Mucosa of stomach (tissue), 1 donor: ENCODE measurements at regions not wholly inside any gene's neighbourhood (a gene's known extent, or its start where the extent isn't known, plus 50 kb on each side); places are given as distances from the start of the nearest gene placed in this dataset.

Experiments used
- H3K27me3 ChIP-seq: one replicate; pipeline ENCODE4 v1.7.0; 2013; ENCODE audit warnings: mild to moderate bottlenecking, low read length; ENCODE audit not compliant: control insufficient read depth, insufficient read depth
- H3K36me3 ChIP-seq: one replicate; pipeline ENCODE4 v1.7.0; 2013; ENCODE audit warnings: low read length; ENCODE audit not compliant: control insufficient read depth, insufficient read depth
- H3K4me1 ChIP-seq: one replicate; pipeline ENCODE4 v1.7.0; 2013; ENCODE audit warnings: mild to moderate bottlenecking, low read length; ENCODE audit not compliant: control insufficient read depth, insufficient read depth
- H3K4me3 ChIP-seq: one replicate; pipeline ENCODE4 v1.7.0; 2013; ENCODE audit warnings: low read length
- H3K9ac ChIP-seq: one replicate; pipeline ENCODE4 v1.7.0; 2013; ENCODE audit warnings: mild to moderate bottlenecking, low read length, moderate library complexity
- H3K9me3 ChIP-seq: one replicate; pipeline ENCODE4 v1.7.0; 2013; ENCODE audit warnings: mild to moderate bottlenecking, low read length, moderate library complexity; ENCODE audit not compliant: control insufficient read depth
- donor health status: Pancreatic carcinoma.

- H3K9me3 ChIP-seq: no peaks in the 10 kb centered on the region
- peaks cover 71% of the 10 kb centered on the region for H3K4me1 ChIP-seq
- no peak overlapping the region for H3K4me3 ChIP-seq
- no peaks in the 10 kb centered on the region for H3K36me3 ChIP-seq
- no peaks in the 10 kb centered on the region for H3K27me3 ChIP-seq
- peak overlapping the region; percentile 67 for H3K9ac ChIP-seq
Observed at GRCh38 chr12:124517260-124518050, 50.0 kb downstream of the NCOR2 start.

GRCh38 chr12:124516850-124517249 is 50.6 kb downstream of the NCOR2 start:
- Histone ChIP-seq H3K36me3 (no peaks in the 10 kb centered on the region), H3K9me3 (no peaks in the 10 kb centered on the region), H3K4me1 (peaks cover 76% of the 10 kb centered on the region), H3K27me3 (no peaks in the 10 kb centered on the region), H3K4me3 (no peak overlapping the region), H3K9ac (peak overlapping the region; percentile 67)

GRCh38 chr12:124515981-124516380 is 51.4 kb downstream of the NCOR2 start:
- H3K36me3 ChIP-seq: no peaks in the 10 kb centered on the region
- H3K4me3 ChIP-seq: no peak overlapping the region
- no peaks in the 10 kb centered on the region for H3K9me3 ChIP-seq
- no peaks in the 10 kb centered on the region for H3K27me3 ChIP-seq
- H3K4me1 ChIP-seq: peaks cover 76% of the 10 kb centered on the region
- peak overlapping the region; percentile 7 for H3K9ac ChIP-seq

- no peaks in the 10 kb centered on the region for H3K27me3 ChIP-seq
- H3K4me3 ChIP-seq: no peak overlapping the region
- H3K4me1 ChIP-seq: peaks cover 76% of the 10 kb centered on the region
- H3K36me3 ChIP-seq: no peaks in the 10 kb centered on the region
- H3K9me3 ChIP-seq: no peaks in the 10 kb centered on the region
- H3K9ac ChIP-seq: no peak overlapping the region
Observed at GRCh38 chr12:124514996-124515932, 52.1 kb downstream of the NCOR2 start.

GRCh38 chr12:124514145-124514995 is 53.0 kb downstream of the NCOR2 start:
- Histone ChIP-seq H3K4me3 (no peak overlapping the region), H3K36me3 (no peaks in the 10 kb centered on the region), H3K9me3 (no peaks in the 10 kb centered on the region), H3K9ac (no peak overlapping the region), H3K4me1 (peaks cover 76% of the 10 kb centered on the region), H3K27me3 (no peaks in the 10 kb centered on the region)

GRCh38 chr12:124513297-124513867 is 54.0 kb downstream of the NCOR2 start:
- Histone ChIP-seq H3K4me3 (no peak overlapping the region), H3K27me3 (no peaks in the 10 kb centered on the region), H3K9me3 (no peaks in the 10 kb centered on the region), H3K9ac (peak overlapping the region; percentile 44), H3K4me1 (peaks cover 76% of the 10 kb centered on the region), H3K36me3 (no peaks in the 10 kb centered on the region)

- peaks cover 75% of the 10 kb centered on the region for H3K4me1 ChIP-seq
- H3K4me3 ChIP-seq: no peak overlapping the region
- no peaks in the 10 kb centered on the region for H3K27me3 ChIP-seq
- H3K9ac ChIP-seq: peak overlapping the region; percentile 44
- H3K36me3 ChIP-seq: no peaks in the 10 kb centered on the region
- no peaks in the 10 kb centered on the region for H3K9me3 ChIP-seq
Observed at GRCh38 chr12:124512667-124513296, 54.6 kb downstream of the NCOR2 start.

- Histone ChIP-seq H3K36me3 (no peaks in the 10 kb centered on the region), H3K4me1 (peaks cover 71% of the 10 kb centered on the region), H3K9ac (no peak overlapping the region), H3K9me3 (no peaks in the 10 kb centered on the region), H3K27me3 (no peaks in the 10 kb centered on the region), H3K4me3 (no peak overlapping the region)
Observed at GRCh38 chr12:124511259-124511985, 56.0 kb downstream of the NCOR2 start.

GRCh38 chr12:124510301-124510970 is 57.0 kb downstream of the NCOR2 start:
- Histone ChIP-seq H3K9ac (no peak overlapping the region), H3K27me3 (no peaks in the 10 kb centered on the region), H3K4me1 (peaks cover 70% of the 10 kb centered on the region), H3K9me3 (no peaks in the 10 kb centered on the region), H3K4me3 (no peak overlapping the region), H3K36me3 (no peaks in the 10 kb centered on the region)

GRCh38 chr12:124509676-124510300 is 57.6 kb downstream of the NCOR2 start:
- Histone ChIP-seq H3K36me3 (no peaks in the 10 kb centered on the region), H3K9ac (no peak overlapping the region), H3K27me3 (no peaks in the 10 kb centered on the region), H3K9me3 (no peaks in the 10 kb centered on the region), H3K4me3 (no peak overlapping the region), H3K4me1 (peaks cover 77% of the 10 kb centered on the region)
